ENCODE measurements at regions not wholly inside any gene's neighbourhood (a gene's known extent, or its start where the extent isn't known, plus 50 kb on each side); places are given as distances from the start of the nearest gene placed in this dataset.

DNA sequence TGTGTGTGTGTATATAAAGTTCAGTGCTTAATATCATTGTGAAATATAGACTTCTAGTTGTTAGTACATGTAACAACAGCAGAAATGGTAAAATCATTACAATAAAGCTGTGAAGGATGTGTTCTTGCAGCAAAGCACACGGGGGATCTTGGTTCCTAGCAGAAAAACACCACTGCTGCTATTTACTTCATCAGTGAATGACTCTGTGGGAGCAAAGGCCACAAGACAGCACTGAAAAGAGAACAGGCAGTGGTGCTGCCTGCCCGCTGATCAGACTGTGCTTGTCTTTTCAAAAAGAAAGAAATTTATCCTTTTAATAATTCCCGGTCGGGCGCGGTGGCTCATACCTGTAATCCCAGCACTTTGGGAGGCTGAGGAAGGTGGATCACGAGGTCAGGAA is 689.9 kb upstream of the CITED2 start:
- TF ChIP-seq, protein P1, sequence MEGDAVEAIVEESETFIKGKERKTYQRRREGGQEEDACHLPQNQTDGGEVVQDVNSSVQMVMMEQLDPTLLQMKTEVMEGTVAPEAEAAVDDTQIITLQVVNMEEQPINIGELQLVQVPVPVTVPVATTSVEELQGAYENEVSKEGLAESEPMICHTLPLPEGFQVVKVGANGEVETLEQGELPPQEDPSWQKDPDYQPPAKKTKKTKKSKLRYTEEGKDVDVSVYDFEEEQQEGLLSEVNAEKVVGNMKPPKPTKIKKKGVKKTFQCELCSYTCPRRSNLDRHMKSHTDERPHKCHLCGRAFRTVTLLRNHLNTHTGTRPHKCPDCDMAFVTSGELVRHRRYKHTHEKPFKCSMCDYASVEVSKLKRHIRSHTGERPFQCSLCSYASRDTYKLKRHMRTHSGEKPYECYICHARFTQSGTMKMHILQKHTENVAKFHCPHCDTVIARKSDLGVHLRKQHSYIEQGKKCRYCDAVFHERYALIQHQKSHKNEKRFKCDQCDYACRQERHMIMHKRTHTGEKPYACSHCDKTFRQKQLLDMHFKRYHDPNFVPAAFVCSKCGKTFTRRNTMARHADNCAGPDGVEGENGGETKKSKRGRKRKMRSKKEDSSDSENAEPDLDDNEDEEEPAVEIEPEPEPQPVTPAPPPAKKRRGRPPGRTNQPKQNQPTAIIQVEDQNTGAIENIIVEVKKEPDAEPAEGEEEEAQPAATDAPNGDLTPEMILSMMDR (IDR thresholded peaks at IDR 0.05) = no peak
- TF ChIP-seq POLR2A (IDR thresholded peaks at IDR 0.05) (no peak), POLR2AphosphoS5 (IDR thresholded peaks at IDR 0.05) (no peak)
